ENCODE measurements at regions not wholly inside any gene's neighbourhood (a gene's known extent, or its start where the extent isn't known, plus 50 kb on each side); places are given as distances from the start of the nearest gene placed in this dataset.

DNA sequence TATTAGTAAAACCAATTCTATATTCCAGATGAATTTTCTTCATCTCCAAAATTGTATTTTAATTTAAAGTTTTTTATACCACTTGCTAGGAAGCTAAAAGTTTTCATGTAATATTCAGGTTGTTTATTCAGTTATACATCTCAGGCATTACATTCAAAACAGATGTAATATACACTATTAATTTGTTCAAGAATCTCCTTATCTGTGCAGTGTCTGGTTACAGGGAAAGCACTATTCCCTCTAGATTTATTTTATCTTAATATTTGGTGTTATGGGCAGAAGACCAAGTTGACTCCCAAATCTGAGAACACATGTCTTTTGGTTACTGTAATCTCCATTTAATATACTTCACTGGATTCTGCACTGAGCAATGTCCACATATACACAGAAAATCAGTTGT is 953.4 kb downstream of the ANKRD7 start:
- TF ChIP-seq, protein P1, sequence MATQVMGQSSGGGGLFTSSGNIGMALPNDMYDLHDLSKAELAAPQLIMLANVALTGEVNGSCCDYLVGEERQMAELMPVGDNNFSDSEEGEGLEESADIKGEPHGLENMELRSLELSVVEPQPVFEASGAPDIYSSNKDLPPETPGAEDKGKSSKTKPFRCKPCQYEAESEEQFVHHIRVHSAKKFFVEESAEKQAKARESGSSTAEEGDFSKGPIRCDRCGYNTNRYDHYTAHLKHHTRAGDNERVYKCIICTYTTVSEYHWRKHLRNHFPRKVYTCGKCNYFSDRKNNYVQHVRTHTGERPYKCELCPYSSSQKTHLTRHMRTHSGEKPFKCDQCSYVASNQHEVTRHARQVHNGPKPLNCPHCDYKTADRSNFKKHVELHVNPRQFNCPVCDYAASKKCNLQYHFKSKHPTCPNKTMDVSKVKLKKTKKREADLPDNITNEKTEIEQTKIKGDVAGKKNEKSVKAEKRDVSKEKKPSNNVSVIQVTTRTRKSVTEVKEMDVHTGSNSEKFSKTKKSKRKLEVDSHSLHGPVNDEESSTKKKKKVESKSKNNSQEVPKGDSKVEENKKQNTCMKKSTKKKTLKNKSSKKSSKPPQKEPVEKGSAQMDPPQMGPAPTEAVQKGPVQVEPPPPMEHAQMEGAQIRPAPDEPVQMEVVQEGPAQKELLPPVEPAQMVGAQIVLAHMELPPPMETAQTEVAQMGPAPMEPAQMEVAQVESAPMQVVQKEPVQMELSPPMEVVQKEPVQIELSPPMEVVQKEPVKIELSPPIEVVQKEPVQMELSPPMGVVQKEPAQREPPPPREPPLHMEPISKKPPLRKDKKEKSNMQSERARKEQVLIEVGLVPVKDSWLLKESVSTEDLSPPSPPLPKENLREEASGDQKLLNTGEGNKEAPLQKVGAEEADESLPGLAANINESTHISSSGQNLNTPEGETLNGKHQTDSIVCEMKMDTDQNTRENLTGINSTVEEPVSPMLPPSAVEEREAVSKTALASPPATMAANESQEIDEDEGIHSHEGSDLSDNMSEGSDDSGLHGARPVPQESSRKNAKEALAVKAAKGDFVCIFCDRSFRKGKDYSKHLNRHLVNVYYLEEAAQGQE (IDR thresholded peaks at IDR 0.05) = no peak
- TF ChIP-seq, protein P2, sequence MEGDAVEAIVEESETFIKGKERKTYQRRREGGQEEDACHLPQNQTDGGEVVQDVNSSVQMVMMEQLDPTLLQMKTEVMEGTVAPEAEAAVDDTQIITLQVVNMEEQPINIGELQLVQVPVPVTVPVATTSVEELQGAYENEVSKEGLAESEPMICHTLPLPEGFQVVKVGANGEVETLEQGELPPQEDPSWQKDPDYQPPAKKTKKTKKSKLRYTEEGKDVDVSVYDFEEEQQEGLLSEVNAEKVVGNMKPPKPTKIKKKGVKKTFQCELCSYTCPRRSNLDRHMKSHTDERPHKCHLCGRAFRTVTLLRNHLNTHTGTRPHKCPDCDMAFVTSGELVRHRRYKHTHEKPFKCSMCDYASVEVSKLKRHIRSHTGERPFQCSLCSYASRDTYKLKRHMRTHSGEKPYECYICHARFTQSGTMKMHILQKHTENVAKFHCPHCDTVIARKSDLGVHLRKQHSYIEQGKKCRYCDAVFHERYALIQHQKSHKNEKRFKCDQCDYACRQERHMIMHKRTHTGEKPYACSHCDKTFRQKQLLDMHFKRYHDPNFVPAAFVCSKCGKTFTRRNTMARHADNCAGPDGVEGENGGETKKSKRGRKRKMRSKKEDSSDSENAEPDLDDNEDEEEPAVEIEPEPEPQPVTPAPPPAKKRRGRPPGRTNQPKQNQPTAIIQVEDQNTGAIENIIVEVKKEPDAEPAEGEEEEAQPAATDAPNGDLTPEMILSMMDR (IDR thresholded peaks at IDR 0.05; ENCODE audit: low read depth, low read length, missing input control) = no peak
- TF ChIP-seq TAF1 (conservative IDR thresholded peaks at IDR 0.05) (no peak), YY1 (IDR thresholded peaks at IDR 0.05) (no peak), JUND (IDR thresholded peaks at IDR 0.05) (no peak), HNF4A (conservative IDR thresholded peaks at IDR 0.05) (no peak), GABPA (IDR thresholded peaks at IDR 0.05 in 1 of 2, conservative IDR thresholded peaks at IDR 0.05 in 1 of 2) (no peak), RAD21 (IDR thresholded peaks at IDR 0.05) (no peak), SP1 (IDR thresholded peaks at IDR 0.05) (no peak), RXRA (IDR thresholded peaks at IDR 0.05) (no peak), EGR1 (IDR thresholded peaks at IDR 0.05; ENCODE audit: low read depth in 2 of 2) (no peak)
- TF ChIP-seq, protein P3, sequence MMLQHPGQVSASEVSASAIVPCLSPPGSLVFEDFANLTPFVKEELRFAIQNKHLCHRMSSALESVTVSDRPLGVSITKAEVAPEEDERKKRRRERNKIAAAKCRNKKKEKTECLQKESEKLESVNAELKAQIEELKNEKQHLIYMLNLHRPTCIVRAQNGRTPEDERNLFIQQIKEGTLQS (IDR thresholded peaks at IDR 0.05) = no peak
- TF ChIP-seq, protein P4, sequence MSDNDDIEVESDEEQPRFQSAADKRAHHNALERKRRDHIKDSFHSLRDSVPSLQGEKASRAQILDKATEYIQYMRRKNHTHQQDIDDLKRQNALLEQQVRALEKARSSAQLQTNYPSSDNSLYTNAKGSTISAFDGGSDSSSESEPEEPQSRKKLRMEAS (IDR thresholded peaks at IDR 0.05) = no peak
- TF ChIP-seq, protein P5, sequence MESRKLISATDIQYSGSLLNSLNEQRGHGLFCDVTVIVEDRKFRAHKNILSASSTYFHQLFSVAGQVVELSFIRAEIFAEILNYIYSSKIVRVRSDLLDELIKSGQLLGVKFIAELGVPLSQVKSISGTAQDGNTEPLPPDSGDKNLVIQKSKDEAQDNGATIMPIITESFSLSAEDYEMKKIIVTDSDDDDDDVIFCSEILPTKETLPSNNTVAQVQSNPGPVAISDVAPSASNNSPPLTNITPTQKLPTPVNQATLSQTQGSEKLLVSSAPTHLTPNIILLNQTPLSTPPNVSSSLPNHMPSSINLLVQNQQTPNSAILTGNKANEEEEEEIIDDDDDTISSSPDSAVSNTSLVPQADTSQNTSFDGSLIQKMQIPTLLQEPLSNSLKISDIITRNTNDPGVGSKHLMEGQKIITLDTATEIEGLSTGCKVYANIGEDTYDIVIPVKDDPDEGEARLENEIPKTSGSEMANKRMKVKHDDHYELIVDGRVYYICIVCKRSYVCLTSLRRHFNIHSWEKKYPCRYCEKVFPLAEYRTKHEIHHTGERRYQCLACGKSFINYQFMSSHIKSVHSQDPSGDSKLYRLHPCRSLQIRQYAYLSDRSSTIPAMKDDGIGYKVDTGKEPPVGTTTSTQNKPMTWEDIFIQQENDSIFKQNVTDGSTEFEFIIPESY (IDR thresholded peaks at IDR 0.05) = no peak

Measured in liver (tissue), 3 donors.